T-helper 1 cell (primary cell): ENCODE measurements at regions not wholly inside any gene's neighbourhood (a gene's known extent, or its start where the extent isn't known, plus 50 kb on each side); places are given as distances from the start of the nearest gene placed in this dataset.
"Not testable (repeated sequence)": the region's sequence is repeated elsewhere in the genome, so short reads cannot be mapped to it uniquely, and the experiment has no call there.

ENCODE experiments used
- DNase-seq, 5 donors: peaks; one replicate each; pipeline ENCODE4 v3.0.0-alpha.2; 2012 to 2020

GRCh38 chr1:173344034-173344743 lies 132.9 kb upstream of the PRDX6 start:
- DNase-seq: no peak

GRCh38 chr1:173347282-173347818 lies 129.8 kb upstream of the PRDX6 start:
- DNase-seq: no peak

- not testable (repeated sequence) for DNase-seq
These were observed 124.5 kb upstream of the PRDX6 start for GRCh38 chr1:173352635-173353034.

GRCh38 chr1:173353350-173353749 lies 123.8 kb upstream of the PRDX6 start:
- DNase-seq: no peak

- no peak for DNase-seq
These were observed 122.2 kb upstream of the PRDX6 start for GRCh38 chr1:173354937-173355280.

- no peak for DNase-seq
These were observed 121.7 kb upstream of the PRDX6 start for GRCh38 chr1:173355281-173356031.

GRCh38 chr1:173356191-173356762 lies 120.9 kb upstream of the PRDX6 start:
- no peak for DNase-seq

- no peak for DNase-seq
These were observed 116.6 kb upstream of the PRDX6 start for GRCh38 chr1:173360487-173361063.

- no peak for DNase-seq
These were observed 114.6 kb upstream of the PRDX6 start for GRCh38 chr1:173362543-173362942.

GRCh38 chr1:173364827-173365226 lies 112.3 kb upstream of the PRDX6 start:
- no peak for DNase-seq

GRCh38 chr1:173365341-173365740 lies 111.8 kb upstream of the PRDX6 start:
- no peak for DNase-seq

GRCh38 chr1:173367136-173367535 lies 110.0 kb upstream of the PRDX6 start:
- no peak for DNase-seq

GRCh38 chr1:173370586-173370985 lies 106.5 kb upstream of the PRDX6 start:
- DNase-seq: not testable (repeated sequence)

GRCh38 chr1:173376065-173376464 lies 101.1 kb upstream of the PRDX6 start:
- DNase-seq: not testable (repeated sequence)

GRCh38 chr1:173377266-173377665 lies 99.9 kb upstream of the PRDX6 start:
- no peak for DNase-seq

GRCh38 chr1:173383351-173383750 lies 93.8 kb upstream of the PRDX6 start:
- DNase-seq: no peak

GRCh38 chr1:173388352-173388751 lies 88.8 kb upstream of the PRDX6 start:
- no peak for DNase-seq

- no peak for DNase-seq
These were observed 84.1 kb upstream of the PRDX6 start for GRCh38 chr1:173392895-173393658.

GRCh38 chr1:173393659-173394000 lies 83.5 kb upstream of the PRDX6 start:
- no peak for DNase-seq

- not testable (repeated sequence) for DNase-seq
These were observed 82.3 kb upstream of the PRDX6 start for GRCh38 chr1:173394813-173395212.

- no peak for DNase-seq
These were observed 81.4 kb upstream of the PRDX6 start for GRCh38 chr1:173395762-173396161.

- DNase-seq: no peak
These were observed 76.6 kb upstream of the PRDX6 start for GRCh38 chr1:173400387-173400995.
